ENCODE measurements at regions not wholly inside any gene's neighbourhood (a gene's known extent, or its start where the extent isn't known, plus 50 kb on each side); places are given as distances from the start of the nearest gene placed in this dataset.

GRCh38 chr4:67152976-67153375 is 392.3 kb downstream of the CENPC start:
- Histone ChIP-seq H3K27ac (no peak overlapping the region), H3K36me3 (no peaks in the 10 kb centered on the region), H3K27me3 (no peaks in the 10 kb centered on the region), H3K9me3 (no peaks in the 10 kb centered on the region), H3K4me3 (no peak overlapping the region), H3K4me1 (no peaks in the 10 kb centered on the region)
- TF ChIP-seq POLR2AphosphoS5 (IDR thresholded peaks at IDR 0.05) (no peak), POLR2A (IDR thresholded peaks at IDR 0.05) (no peak), EP300 (IDR thresholded peaks at IDR 0.05; ENCODE audit: low read depth) (no peak)
- TF ChIP-seq, protein P1, sequence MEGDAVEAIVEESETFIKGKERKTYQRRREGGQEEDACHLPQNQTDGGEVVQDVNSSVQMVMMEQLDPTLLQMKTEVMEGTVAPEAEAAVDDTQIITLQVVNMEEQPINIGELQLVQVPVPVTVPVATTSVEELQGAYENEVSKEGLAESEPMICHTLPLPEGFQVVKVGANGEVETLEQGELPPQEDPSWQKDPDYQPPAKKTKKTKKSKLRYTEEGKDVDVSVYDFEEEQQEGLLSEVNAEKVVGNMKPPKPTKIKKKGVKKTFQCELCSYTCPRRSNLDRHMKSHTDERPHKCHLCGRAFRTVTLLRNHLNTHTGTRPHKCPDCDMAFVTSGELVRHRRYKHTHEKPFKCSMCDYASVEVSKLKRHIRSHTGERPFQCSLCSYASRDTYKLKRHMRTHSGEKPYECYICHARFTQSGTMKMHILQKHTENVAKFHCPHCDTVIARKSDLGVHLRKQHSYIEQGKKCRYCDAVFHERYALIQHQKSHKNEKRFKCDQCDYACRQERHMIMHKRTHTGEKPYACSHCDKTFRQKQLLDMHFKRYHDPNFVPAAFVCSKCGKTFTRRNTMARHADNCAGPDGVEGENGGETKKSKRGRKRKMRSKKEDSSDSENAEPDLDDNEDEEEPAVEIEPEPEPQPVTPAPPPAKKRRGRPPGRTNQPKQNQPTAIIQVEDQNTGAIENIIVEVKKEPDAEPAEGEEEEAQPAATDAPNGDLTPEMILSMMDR (IDR thresholded peaks at IDR 0.05) = no peak
- DNase-seq = no peak
- in situ Hi-C loops (cut with MboI; ENCODE audit: low pct_ligation_motif_present in 1 of 4, low pct_unique_long_range_greater_than_20kb in 1 of 4, low sequenced_read_pairs in 3 of 4) = no loop called here
- intact Hi-C loops (cut with DNase I; ENCODE audit: low total_unique reads) = no loop called here
- 37% methylated on average over 2 of the region's 3 CpGs; no CpG with 5 or more reads in 1 of the 2 donors for WGBS, 2 donors (ENCODE audit: low coverage in 1 of 2)

GRCh38 chr4:67151376-67152343 is 393.6 kb downstream of the CENPC start:
- DNase-seq = no peak
- Histone ChIP-seq H3K4me3 (no peak overlapping the region), H3K27ac (no peak overlapping the region), H3K4me1 (no peaks in the 10 kb centered on the region), H3K9me3 (no peaks in the 10 kb centered on the region), H3K36me3 (no peaks in the 10 kb centered on the region), H3K27me3 (no peaks in the 10 kb centered on the region)
- TF ChIP-seq, protein P1 (IDR thresholded peaks at IDR 0.05) = no peak
- TF ChIP-seq EP300 (IDR thresholded peaks at IDR 0.05; ENCODE audit: low read depth) = no peak
- TF ChIP-seq POLR2AphosphoS5 (IDR thresholded peaks at IDR 0.05) = no peak
- no peak for TF ChIP-seq POLR2A (IDR thresholded peaks at IDR 0.05)
- in situ Hi-C loops (cut with MboI; ENCODE audit: low pct_ligation_motif_present in 1 of 4, low pct_unique_long_range_greater_than_20kb in 1 of 4, low sequenced_read_pairs in 3 of 4) = no loop called here
- intact Hi-C loops (cut with DNase I; ENCODE audit: low total_unique reads) = no loop called here
- 83 to 89% methylated on average over 12 to 41 of the region's 45 CpGs for WGBS, 2 donors (ENCODE audit: low coverage in 1 of 2)

DNA sequence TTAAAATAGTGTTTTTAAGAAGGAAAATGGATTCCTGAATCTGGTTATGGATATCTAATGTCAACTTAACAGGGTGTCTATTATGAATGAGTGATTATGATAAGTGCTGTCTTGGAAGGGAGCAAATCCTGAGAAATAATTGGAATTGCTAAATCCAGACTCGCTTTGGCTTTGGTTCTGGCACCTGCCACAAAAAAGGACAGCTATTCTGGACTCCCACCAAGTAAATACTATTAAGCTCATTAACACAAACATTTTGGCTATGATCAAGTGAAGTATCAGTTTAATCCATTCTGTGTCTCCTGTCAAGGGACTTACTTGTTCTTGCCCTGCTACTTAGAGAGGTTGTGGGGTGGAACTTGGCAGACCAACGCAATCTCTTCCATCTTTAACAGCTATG is 403.7 kb downstream of the CENPC start:
- H3K36me3 ChIP-seq = no peaks in the 10 kb centered on the region
- no peaks in the 10 kb centered on the region for H3K9me3 ChIP-seq
- no peak for DNase-seq
- no peak overlapping the region for H3K27ac ChIP-seq
- TF ChIP-seq EP300 (IDR thresholded peaks at IDR 0.05; ENCODE audit: low read depth) (no peak), POLR2AphosphoS5 (IDR thresholded peaks at IDR 0.05) (no peak), POLR2A (IDR thresholded peaks at IDR 0.05) (no peak)
- TF ChIP-seq, protein P1 (IDR thresholded peaks at IDR 0.05) = no peak
- WGBS, 2 donors (ENCODE audit: low coverage in 1 of 2) = 52 to 67% methylated on average over 1 to 2 of the region's 2 CpGs
- no peaks in the 10 kb centered on the region for H3K4me1 ChIP-seq
- in situ Hi-C loops (cut with MboI; ENCODE audit: low pct_ligation_motif_present in 1 of 4, low pct_unique_long_range_greater_than_20kb in 1 of 4, low sequenced_read_pairs in 3 of 4) = no loop called here
- H3K4me3 ChIP-seq = no peak overlapping the region
- intact Hi-C loops (cut with DNase I; ENCODE audit: low total_unique reads) = no loop called here
- no peaks in the 10 kb centered on the region for H3K27me3 ChIP-seq

- no peak overlapping the region for H3K4me3 ChIP-seq
These were observed 410.7 kb downstream of the CENPC start for GRCh38 chr4:67134616-67135015.

More at GRCh38 chr4:67134616-67135015, 410.7 kb downstream of the CENPC start:
- TF ChIP-seq POLR2AphosphoS5 (IDR thresholded peaks at IDR 0.05) (no peak), EP300 (IDR thresholded peaks at IDR 0.05; ENCODE audit: low read depth) (no peak), POLR2A (IDR thresholded peaks at IDR 0.05) (no peak)
- TF ChIP-seq, protein P1 (IDR thresholded peaks at IDR 0.05) = no peak
- intact Hi-C loops (cut with DNase I; ENCODE audit: low total_unique reads) = no loop called here
- WGBS, 2 donors (ENCODE audit: low coverage in 1 of 2) = 45 to 47% methylated on average over 4 of the region's 4 CpGs
- Histone ChIP-seq H3K36me3 (no peaks in the 10 kb centered on the region), H3K4me1 (no peaks in the 10 kb centered on the region), H3K27ac (no peak overlapping the region), H3K9me3 (no peaks in the 10 kb centered on the region), H3K27me3 (no peaks in the 10 kb centered on the region)
- in situ Hi-C loops (cut with MboI; ENCODE audit: low pct_ligation_motif_present in 1 of 4, low pct_unique_long_range_greater_than_20kb in 1 of 4, low sequenced_read_pairs in 3 of 4) = no loop called here
- no peak for DNase-seq
